Caco-2 (cell line): ENCODE measurements at regions not wholly inside any gene's neighbourhood (a gene's known extent, or its start where the extent isn't known, plus 50 kb on each side); places are given as distances from the start of the nearest gene placed in this dataset.

Experiments used
- BruUV-seq: library from RNA; stranded (reverse); fragments of 400-500 nt; replicated peaks from 2 replicates; lab custom pipeline; 2021; lab: Mats Ljungman, UMichigan
- CTCF ChIA-PET: fragments of 300-600 bp; sonication (Branson Sonifier 250); formaldehyde crosslinking; loops from one replicate; lab custom pipeline; 2022; ENCODE audit warnings: antibody characterized with exemption; lab: Charles Lee
- POLR2A ChIA-PET: fragments of 300-600 bp; sonication (Branson Sonifier 250); formaldehyde crosslinking; loops from one replicate; lab custom pipeline; 2022; ENCODE audit warnings: antibody characterized with exemption; lab: Charles Lee
- DNase-seq, 2 experiments: peaks; one replicate each; pipeline versions ENCODE4 v3.0.0 to v3.0.0-alpha.2; 2020 to 2022
- H3K27me3 ChIP-seq: replicated peaks from 2 replicates; pipeline ENCODE4 v1.6.0; 2011; ENCODE audit warnings: low read length; ENCODE audit not compliant: control insufficient read depth, insufficient read depth
- H3K36me3 ChIP-seq: 2 replicates; pipeline ENCODE4 v1.5.1; 2011; ENCODE audit warnings: low read length; ENCODE audit not compliant: control insufficient read depth, insufficient read depth
- H3K4me1 ChIP-seq: fragments of 250-450 bp; sonication (Bioruptor Pico); 2 replicates; pipeline ENCODE4 v1.5.1; 2020; ENCODE audit warnings: mild to moderate bottlenecking
- H3K4me3 ChIP-seq: 2 replicates; pipeline ENCODE4 v1.5.1; 2011; ENCODE audit warnings: low read depth, mild to moderate bottlenecking, control low read depth, low read length
- H3K9me3 ChIP-seq: fragments of 250-450 bp; sonication (Bioruptor Pico); 2 replicates; pipeline ENCODE4 v1.5.1; 2020; ENCODE audit warnings: mild to moderate bottlenecking, moderate library complexity
- H3K27ac Mint-ChIP-seq: one replicate; pipeline ENCODE4 v1.8.0; 2022; ENCODE audit warnings: mixed read lengths; ENCODE audit not compliant: unreplicated experiment
- H3K27me3 Mint-ChIP-seq: one replicate; pipeline ENCODE4 v1.8.0; 2022; ENCODE audit warnings: mixed read lengths; ENCODE audit not compliant: insufficient read depth, unreplicated experiment
- H3K36me3 Mint-ChIP-seq: one replicate; pipeline ENCODE4 v1.8.0; 2022; ENCODE audit warnings: mild to moderate bottlenecking, mixed read lengths; ENCODE audit not compliant: insufficient read depth, unreplicated experiment
- H3K4me1 Mint-ChIP-seq: one replicate; pipeline ENCODE4 v1.8.0; 2022; ENCODE audit warnings: low read depth, mixed read lengths; ENCODE audit not compliant: unreplicated experiment
- H3K4me3 Mint-ChIP-seq: one replicate; pipeline ENCODE4 v1.8.0; 2022; ENCODE audit warnings: mild to moderate bottlenecking, moderate library complexity, mixed read lengths; ENCODE audit not compliant: unreplicated experiment
- H3K9me3 Mint-ChIP-seq: one replicate; pipeline ENCODE4 v1.8.0; 2022; ENCODE audit warnings: mixed read lengths; ENCODE audit not compliant: unreplicated experiment
- CTCF ChIP-seq, 2 experiments: fragments of 200-600 bp in 1 of 2; IDR thresholded peaks; 1 replicate in 1 of 2; 2 replicates in 1 of 2; pipeline versions ENCODE4 v1.5.1 to v1.8.0; 2011 to 2022; ENCODE audit warnings: antibody characterized with exemption in 1 of 2, control low read depth in 1 of 2, inconsistent platforms in 1 of 2, low read depth in 1 of 2, low read length in 1 of 2, mild to moderate bottlenecking in 1 of 2, moderate library complexity in 1 of 2; ENCODE audit not compliant: insufficient read depth in 1 of 2, severe bottlenecking in 1 of 2, unreplicated experiment in 1 of 2
- intact Hi-C: fragments of 100-400 bp; cut with micrococcal nuclease; formaldehyde crosslinking; loops from one replicate; pipeline ENCODE4 v1.10.0; 2022; ENCODE audit not compliant: unreplicated experiment

- POLR2A ChIA-PET: no interaction called here
- Mint-ChIP-seq H3K27ac (no peak overlapping the region), H3K9me3 (no peaks in the 10 kb centered on the region), H3K27me3 (peaks cover 6% of the 10 kb centered on the region), H3K4me1 (peaks cover 6% of the 10 kb centered on the region), H3K4me3 (no peak overlapping the region), H3K36me3 (no peaks in the 10 kb centered on the region)
- intact Hi-C loops: no loop called here
- peaks cover 31% of the 10 kb centered on the region for H3K4me1 ChIP-seq
- BruUV-seq: no TSS peak
- no peak overlapping the region for H3K4me3 ChIP-seq
- H3K9me3 ChIP-seq: no peaks in the 10 kb centered on the region
- H3K27me3 ChIP-seq: no peaks in the 10 kb centered on the region
- no peak for DNase-seq
- no peak for TF ChIP-seq CTCF (IDR thresholded peaks at IDR 0.05; ENCODE audit: insufficient read depth in 1 of 2, low read depth in 1 of 2, low read length in 1 of 2, severe bottlenecking in 1 of 2, unreplicated experiment in 1 of 2)
- no peaks in the 10 kb centered on the region for H3K36me3 ChIP-seq
- CTCF ChIA-PET: interaction anchor here (0.6 kb wide), 1 partner anchor 513 kb away, joined by 8 read pairs; no protein-coding TSS in a partner anchor
Observed at GRCh38 chr5:148911386-148911785, 85.0 kb downstream of the ADRB2 start.

- Histone ChIP-seq H3K36me3 (no peaks in the 10 kb centered on the region), H3K4me3 (no peak overlapping the region), H3K27me3 (no peaks in the 10 kb centered on the region), H3K4me1 (peaks cover 31% of the 10 kb centered on the region), H3K9me3 (no peaks in the 10 kb centered on the region)
- Mint-ChIP-seq H3K4me1 (peaks cover 6% of the 10 kb centered on the region), H3K36me3 (no peaks in the 10 kb centered on the region), H3K9me3 (no peaks in the 10 kb centered on the region), H3K4me3 (no peak overlapping the region), H3K27ac (no peak overlapping the region), H3K27me3 (peaks cover 3% of the 10 kb centered on the region)
- no TSS peak for BruUV-seq
- no peak for DNase-seq
- CTCF ChIA-PET: interaction anchor here (0.8 to 2.2 kb wide), 6 partner anchors 18 to 202 kb away, joined by 3 to 16 read pairs (median 8); no protein-coding TSS in a partner anchor
- POLR2A ChIA-PET: no interaction called here
- no peak for TF ChIP-seq CTCF (IDR thresholded peaks at IDR 0.05; ENCODE audit: insufficient read depth in 1 of 2, low read depth in 1 of 2, low read length in 1 of 2, severe bottlenecking in 1 of 2, unreplicated experiment in 1 of 2)
- intact Hi-C loops: loop anchor here (1.0 kb wide), 4 partner anchors 45 to 202 kb away; no protein-coding TSS in a partner anchor
Observed at GRCh38 chr5:148912146-148912545, 85.7 kb downstream of the ADRB2 start.

- Histone ChIP-seq H3K4me3 (no peak overlapping the region), H3K36me3 (no peaks in the 10 kb centered on the region), H3K27me3 (no peaks in the 10 kb centered on the region), H3K9me3 (no peaks in the 10 kb centered on the region), H3K4me1 (peaks cover 31% of the 10 kb centered on the region)
- Mint-ChIP-seq H3K27ac (peak overlapping the region; percentile 50), H3K9me3 (no peaks in the 10 kb centered on the region), H3K4me1 (peaks cover 6% of the 10 kb centered on the region), H3K4me3 (no peak overlapping the region), H3K27me3 (peaks cover 3% of the 10 kb centered on the region), H3K36me3 (no peaks in the 10 kb centered on the region)
- DNase-seq: peak in 1 of 2 experiments; percentile 40
- no TSS peak for BruUV-seq
- POLR2A ChIA-PET: no interaction called here
- intact Hi-C loops: loop anchor here (1.0 kb wide), 4 partner anchors 44 to 201 kb away; no protein-coding TSS in a partner anchor
- CTCF ChIA-PET: interaction anchor here (0.8 to 2.2 kb wide), 7 partner anchors 18 to 201 kb away, joined by 3 to 16 read pairs (median 10); no protein-coding TSS in a partner anchor
- TF ChIP-seq CTCF (IDR thresholded peaks at IDR 0.05; ENCODE audit: insufficient read depth in 1 of 2, low read depth in 1 of 2, low read length in 1 of 2, severe bottlenecking in 1 of 2, unreplicated experiment in 1 of 2): peak; percentile 50 to 65
Observed at GRCh38 chr5:148912714-148913398, 86.4 kb downstream of the ADRB2 start.
